Ishikawa (cell line): ENCODE measurements at regions not wholly inside any gene's neighbourhood (a gene's known extent, or its start where the extent isn't known, plus 50 kb on each side); places are given as distances from the start of the nearest gene placed in this dataset.

Experiments
- CEBPB ChIP-seq: IDR thresholded peaks from 2 replicates; pipeline ENCODE4 v1.6.1; 2012
- CREB1 ChIP-seq: IDR thresholded peaks from 2 replicates; pipeline ENCODE4 v1.6.1; 2012; ENCODE audit warnings: low read depth
- EGR1 ChIP-seq: IDR thresholded peaks from 2 replicates; pipeline ENCODE4 v1.6.1; 2012
- EP300 ChIP-seq: IDR thresholded peaks from 2 replicates; pipeline ENCODE4 v1.6.1; 2012; ENCODE audit warnings: borderline replicate concordance
- FOXM1 ChIP-seq: IDR thresholded peaks from 2 replicates; pipeline ENCODE4 v1.6.1; 2012; ENCODE audit warnings: low read depth, borderline replicate concordance
- MAX ChIP-seq: IDR thresholded peaks from 2 replicates; pipeline ENCODE4 v1.6.1; 2012
- NFIC ChIP-seq: IDR thresholded peaks from 2 replicates; pipeline ENCODE4 v1.6.1; 2012
- RAD21 ChIP-seq: IDR thresholded peaks from 2 replicates; pipeline ENCODE4 v1.6.1; 2012; ENCODE audit warnings: low read depth
- REST ChIP-seq: IDR thresholded peaks from 2 replicates; pipeline ENCODE4 v1.6.1; 2012; ENCODE audit warnings: low read depth, mild to moderate bottlenecking
- TAF1 ChIP-seq: IDR thresholded peaks from 2 replicates; pipeline ENCODE4 v1.6.1; 2012; ENCODE audit warnings: low read depth, mild to moderate bottlenecking
- TCF12 ChIP-seq: IDR thresholded peaks from 2 replicates; pipeline ENCODE4 v1.6.1; 2012; ENCODE audit warnings: low read depth
- TEAD4 ChIP-seq: IDR thresholded peaks from 2 replicates; pipeline ENCODE4 v1.6.1; 2012
- USF1 ChIP-seq: IDR thresholded peaks from 2 replicates; pipeline ENCODE4 v1.6.1; 2012
- YY1 ChIP-seq: IDR thresholded peaks from 2 replicates; pipeline ENCODE4 v1.6.1; 2012; ENCODE audit warnings: low read depth
- ZBTB7A ChIP-seq: IDR thresholded peaks from 2 replicates; pipeline ENCODE4 v1.6.1; 2012; ENCODE audit warnings: low read depth

GRCh38 chr1:38571726-38572125 lies 287.8 kb downstream of the RRAGC start:
- no peak for TF ChIP-seq CEBPB

- no peak for TF ChIP-seq FOXM1
- no peak for TF ChIP-seq EGR1
- no peak for TF ChIP-seq TCF12
- TF ChIP-seq CEBPB, result no peak
- TF ChIP-seq TEAD4, result no peak
- no peak for TF ChIP-seq MAX
- no peak for TF ChIP-seq ZBTB7A
- TF ChIP-seq YY1, result no peak
- no peak for TF ChIP-seq NFIC
- TF ChIP-seq EP300, result no peak
Measured at GRCh38 chr1:38570657-38570975, 289.0 kb downstream of the RRAGC start.

- TF ChIP-seq YY1 (no peak), FOXM1 (no peak), TEAD4 (no peak), EP300 (no peak), RAD21 (no peak), TAF1 (no peak), REST (no peak), NFIC (no peak), MAX (no peak), EGR1 (no peak), CREB1 (no peak), ZBTB7A (no peak), CEBPB (no peak), USF1 (no peak), TCF12 (no peak)
Measured at GRCh38 chr1:38569932-38570656, 289.5 kb downstream of the RRAGC start.

GRCh38 chr1:38568061-38568857 lies 291.3 kb downstream of the RRAGC start:
- TF ChIP-seq ZBTB7A, result no peak
- TF ChIP-seq MAX, result no peak
- TF ChIP-seq NFIC, result no peak
- TF ChIP-seq REST, result no peak

- TF ChIP-seq NFIC (no peak), MAX (no peak), USF1 (no peak)
Measured at GRCh38 chr1:38567401-38567800, 292.2 kb downstream of the RRAGC start.

GRCh38 chr1:38565020-38565491 lies 294.5 kb downstream of the RRAGC start:
- TF ChIP-seq MAX (no peak), CEBPB (no peak), FOXM1 (no peak), EP300 (no peak), CREB1 (no peak), TEAD4 (no peak), RAD21 (no peak), ZBTB7A (no peak), EGR1 (no peak), REST (no peak), TAF1 (no peak), YY1 (no peak), NFIC (no peak), USF1 (no peak), TCF12 (no peak)
